GM18909 (cell line): ENCODE measurements at regions not wholly inside any gene's neighbourhood (a gene's known extent, or its start where the extent isn't known, plus 50 kb on each side); places are given as distances from the start of the nearest gene placed in this dataset.
A peak's percentile ranks its signal among the peaks of the same experiment; 100 is the strongest.
"Not testable (repeated sequence)": the region's sequence is repeated elsewhere in the genome, so short reads cannot be mapped to it uniquely, and the experiment has no call there.

Source experiments
- ATAC-seq: cut with Tn5 transposase; IDR thresholded peaks from one replicate; pipeline ENCODE4 v1.9.1; 2021; ENCODE audit warnings: mild to moderate bottlenecking; ENCODE audit not compliant: unreplicated experiment, poor library complexity

DNA sequence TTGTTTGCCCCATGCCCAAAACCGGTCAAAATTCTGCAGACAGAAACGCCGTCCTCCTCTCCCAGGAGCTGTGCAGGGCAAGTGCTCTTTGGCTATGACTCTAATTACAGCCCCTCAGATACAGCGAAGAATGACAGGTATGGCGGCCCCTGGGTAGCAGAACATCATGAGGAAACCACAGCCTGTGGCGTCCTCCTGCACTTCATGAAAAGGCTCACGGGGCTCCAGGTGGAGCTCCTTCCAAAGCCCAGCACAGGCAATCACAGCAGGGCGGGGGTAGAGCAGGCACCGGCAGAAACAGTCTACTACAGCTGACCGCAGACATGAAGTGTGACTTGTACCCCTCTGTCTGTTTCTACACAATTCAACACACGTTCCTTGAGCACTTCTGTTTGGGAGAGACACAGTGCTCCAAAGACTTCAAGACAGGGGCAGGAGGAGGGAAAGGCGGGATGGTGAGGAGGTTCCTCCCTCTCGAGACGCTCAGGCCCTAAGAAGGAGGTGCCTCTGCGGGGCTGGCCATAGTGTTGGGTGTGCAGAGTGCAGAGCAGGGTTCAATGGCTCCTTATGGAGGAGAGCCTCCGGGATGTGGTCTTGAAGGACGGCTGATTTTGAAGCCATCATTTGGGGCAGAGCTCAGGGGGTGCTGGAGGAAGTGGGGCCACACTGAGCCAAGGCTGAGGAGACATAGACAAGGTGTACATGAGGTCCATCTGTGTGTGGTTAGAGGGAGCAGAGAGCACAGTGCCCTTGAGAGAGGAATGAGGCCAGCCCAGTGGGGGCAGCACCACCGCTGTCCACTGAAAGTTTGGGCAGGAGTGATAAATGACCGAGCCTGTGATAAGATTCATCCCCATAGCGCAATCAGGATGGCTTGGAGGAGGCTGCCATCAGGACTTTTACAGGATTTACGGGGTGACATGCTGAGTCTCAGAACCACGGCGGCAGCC, 468.3 kb downstream of the EIPR1 start:
- ATAC-seq: no peak

DNA sequence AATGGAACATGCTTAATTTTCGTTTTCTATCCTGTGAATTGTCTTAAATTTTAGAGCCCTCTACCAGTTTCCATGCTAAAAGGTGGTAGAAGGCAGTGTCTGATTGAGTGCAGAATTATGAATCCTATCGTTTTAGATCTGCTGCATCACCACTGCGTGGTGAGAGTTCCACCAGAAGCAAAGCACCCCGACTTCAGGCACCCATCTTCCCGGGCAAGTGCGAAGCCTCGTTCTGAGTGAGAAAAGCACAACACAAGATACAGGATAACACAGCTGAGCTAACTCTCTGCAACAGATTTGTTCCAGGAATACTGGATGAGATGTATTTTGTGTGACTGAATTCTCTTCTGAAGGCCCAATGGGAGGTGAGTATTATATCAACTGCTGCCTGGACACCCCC, 471.5 kb downstream of the EIPR1 start:
- ATAC-seq: no peak

DNA sequence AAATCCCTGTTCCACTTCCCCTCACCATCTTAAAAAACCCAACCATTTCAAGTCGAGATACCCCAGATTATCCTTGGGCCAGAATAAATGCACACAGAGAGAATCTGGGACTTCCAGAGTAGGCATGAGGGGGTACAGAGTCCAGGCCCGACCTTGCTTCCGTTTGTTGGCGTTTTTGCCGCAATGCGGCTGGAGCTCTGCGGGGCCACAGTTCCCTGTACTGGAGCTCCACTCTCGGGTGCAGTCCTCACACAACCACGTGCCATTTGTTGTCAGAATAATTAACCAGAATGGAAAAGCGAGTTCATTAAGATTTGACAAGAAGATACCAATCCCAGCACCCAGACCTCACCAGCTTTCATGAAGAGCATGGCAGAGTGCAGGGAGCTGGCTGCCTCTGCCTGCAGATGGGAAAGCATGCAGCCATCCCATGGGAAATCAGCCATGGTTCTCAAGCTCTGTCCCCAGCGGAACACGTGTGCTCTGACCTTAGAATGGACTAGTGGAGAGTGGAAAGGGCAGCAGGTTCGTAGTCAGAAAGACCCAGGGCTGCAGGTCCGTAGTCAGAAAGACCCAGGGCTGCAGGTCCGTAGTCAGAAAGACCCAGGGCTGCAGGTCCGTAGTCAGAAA, 472.8 kb downstream of the EIPR1 start:
- no peak for ATAC-seq

DNA sequence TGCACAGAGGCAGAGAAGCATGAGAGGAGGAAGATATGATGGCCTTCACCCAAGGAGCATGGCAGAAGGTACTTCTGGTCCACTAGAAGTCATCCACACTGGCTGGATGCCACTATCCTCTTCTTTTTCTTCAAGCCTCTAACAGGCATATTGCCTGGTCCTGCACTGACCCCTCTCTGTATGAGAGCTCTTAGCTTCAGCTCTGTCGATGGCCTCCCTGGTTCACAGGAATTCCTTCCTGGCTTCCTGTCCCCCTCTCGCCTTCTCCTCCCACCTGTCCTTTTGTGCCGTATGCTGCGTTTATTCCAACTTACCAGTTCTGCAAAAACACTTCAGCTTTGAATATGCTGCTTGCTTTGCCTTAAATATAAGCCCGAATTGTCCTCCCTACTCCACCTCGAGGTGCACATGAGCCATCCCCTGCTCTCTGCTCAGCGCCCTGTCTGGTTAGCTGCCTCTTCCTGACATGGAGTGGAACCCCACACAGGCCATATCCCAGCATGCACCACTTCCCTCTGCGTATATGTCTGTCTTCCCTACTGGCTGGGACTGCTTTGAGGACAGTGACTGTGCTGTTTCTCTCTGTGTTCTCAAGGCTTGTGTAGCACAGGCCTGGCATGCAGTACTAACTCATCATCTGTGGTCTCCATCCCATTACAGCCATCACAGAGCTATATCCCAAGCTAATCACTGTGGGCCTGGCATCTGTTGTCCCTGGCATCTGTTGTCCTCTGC, 474.9 kb downstream of the EIPR1 start:
- no peak for ATAC-seq

DNA sequence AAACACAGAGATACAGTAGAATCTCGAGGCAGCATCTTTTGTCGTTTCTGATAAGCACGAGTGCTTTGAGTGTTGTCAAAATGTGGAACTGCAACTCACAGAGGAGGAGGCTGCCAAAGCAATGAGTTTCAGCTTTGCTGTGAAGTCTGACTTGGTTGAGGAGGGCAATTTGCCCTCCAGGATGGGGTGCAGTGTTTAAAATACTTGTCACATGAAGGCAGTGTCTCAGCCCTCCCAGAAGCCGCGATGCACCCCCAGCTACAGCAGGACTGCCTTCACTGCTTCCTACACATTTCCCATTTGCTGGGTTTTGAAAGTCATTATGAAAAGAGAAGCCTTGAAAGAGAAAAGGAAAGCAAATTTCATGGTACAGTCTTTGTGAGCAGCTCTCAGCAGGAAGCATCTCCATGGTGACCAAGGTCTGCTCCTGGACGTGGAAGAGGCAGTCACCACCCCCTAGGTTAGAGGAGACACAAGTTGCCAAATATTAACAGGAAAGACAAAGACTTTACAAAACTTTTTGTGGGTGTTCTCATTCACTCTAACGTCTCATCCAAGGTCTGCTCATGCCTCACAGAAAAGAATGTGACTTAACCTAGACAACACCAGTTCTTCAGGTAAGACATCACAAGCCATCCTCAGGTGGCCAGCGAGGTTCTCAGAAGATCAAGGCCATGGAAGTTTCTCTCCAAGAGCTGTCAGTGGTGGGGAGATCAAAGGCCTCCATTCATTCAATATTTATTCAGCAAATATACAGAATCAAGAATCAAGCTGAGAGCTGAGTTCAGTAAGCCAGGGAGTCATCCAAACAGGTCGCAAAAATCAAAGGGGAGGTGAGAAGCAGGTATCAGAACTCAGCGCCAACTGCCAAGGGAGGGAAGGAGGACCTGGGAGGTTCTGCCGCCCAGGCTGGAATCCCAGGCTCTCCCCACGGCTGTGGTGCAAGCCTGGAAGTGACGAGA, 476.0 kb downstream of the EIPR1 start:
- peak; percentile 90 for ATAC-seq

DNA sequence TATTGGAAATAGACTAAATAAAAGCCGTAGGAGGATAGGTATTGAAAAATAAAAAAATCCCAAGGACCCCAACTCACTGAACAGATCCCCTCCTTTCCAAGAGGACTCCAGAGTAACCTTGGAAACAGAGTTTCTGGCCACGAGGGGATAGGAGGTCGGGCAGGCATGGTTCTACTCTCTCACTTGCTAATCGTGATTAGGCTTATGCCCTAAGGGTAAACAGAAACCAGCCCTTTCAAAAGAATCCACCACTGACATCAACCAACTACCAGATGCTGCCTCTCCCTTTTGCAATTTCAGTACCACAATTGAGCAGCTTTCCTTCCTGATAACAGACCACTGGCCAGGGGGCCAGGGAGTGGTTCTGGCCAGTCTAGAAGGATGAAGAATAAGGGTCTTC, 477.8 kb downstream of the EIPR1 start:
- no peak for ATAC-seq

DNA sequence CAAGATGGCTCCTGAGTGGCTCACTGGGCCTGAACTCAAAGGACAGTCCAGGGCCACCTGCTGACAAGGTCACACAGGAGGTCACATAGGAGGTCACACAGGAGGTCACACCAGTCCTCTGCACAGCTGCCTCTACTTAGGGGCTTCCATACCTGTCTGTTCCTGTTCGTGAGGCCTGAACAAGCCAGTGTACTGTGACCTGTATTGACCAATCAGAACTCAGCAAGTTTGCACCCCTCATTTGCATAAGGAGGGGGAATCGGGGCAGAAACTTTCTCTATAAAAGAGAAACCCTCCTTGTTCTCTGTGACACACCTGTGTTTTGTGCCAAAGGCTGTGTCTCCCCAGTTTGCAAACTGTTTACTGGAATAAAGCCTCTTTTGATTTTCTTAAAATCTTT, 478.9 kb downstream of the EIPR1 start:
- ATAC-seq: no peak

DNA sequence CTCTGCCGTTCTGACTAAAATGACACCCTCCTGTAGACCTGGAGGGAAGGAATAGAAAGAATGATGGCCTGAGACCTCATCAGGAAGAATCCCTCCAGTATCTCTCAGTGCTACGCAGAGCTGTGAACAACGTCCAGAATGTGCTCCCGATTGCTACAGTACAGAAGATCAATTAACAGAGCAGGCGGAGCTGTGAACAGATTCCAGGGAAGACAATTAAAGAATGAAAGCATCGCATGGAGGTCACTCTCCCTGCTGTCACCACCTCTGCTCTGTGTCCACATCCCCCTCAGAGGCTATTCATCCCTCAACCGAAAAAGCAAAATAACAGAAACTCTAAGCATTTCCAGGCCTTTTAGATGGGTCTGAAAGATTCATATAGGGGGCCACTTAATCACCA, 481.0 kb downstream of the EIPR1 start:
- no peak for ATAC-seq

DNA sequence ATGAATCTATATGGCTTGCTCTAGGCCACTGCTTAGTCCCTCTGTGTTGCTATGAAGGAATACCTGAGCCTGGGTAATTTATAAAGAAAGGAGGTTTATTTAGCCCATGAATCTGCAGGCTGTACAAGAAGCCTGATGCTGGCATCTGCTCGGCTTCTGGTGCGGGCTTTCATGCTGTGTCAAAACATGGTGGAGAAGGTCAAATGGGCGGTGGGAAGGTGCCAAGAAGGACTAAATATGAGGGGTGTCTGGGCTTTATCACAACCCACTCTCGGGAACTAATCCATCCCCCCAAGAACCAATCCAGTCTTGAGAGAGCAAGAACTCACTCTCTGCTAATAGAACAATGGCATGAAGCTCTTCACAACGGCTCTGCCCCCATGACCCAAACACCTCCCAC, 481.6 kb downstream of the EIPR1 start:
- no peak for ATAC-seq

DNA sequence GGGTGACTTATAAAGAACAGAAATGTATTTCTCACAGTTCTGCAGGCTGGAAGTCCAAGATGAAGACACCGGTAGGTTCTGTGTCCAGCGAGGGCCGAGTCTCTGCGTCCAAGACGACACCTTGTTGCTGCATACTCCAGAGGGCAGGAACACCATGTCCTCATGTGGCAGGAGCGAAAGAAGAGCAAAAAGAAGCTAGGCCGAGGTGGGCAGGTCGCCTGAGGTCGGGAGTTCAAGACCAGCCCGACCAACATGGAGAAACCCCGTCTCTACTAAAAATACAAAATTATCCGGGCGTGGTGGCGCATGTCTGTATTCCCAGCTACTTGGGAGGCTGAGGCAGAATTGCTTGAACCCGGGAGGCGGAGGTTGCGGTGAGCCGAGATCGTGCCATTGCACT, 483.6 kb downstream of the EIPR1 start:
- not testable (repeated sequence) for ATAC-seq

DNA sequence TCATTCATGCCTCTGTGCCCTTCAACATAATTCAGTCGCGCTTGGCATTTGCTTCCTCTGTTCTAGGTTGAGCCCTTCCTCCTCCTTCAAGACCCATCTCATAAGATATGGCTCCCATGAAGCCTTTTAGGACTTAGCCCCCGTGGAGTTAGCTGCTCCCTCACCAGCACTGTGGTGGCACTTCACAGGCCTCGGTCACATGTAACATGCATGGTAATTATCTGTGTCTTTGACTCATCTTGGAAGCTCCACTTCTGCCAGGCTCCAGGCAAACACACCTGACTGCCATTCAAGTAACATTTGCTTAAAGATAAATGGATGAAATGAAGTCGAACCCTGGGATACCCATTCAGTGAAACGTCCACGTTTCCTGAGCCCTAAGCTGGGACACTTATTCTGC, 484.7 kb downstream of the EIPR1 start:
- ATAC-seq: no peak

DNA sequence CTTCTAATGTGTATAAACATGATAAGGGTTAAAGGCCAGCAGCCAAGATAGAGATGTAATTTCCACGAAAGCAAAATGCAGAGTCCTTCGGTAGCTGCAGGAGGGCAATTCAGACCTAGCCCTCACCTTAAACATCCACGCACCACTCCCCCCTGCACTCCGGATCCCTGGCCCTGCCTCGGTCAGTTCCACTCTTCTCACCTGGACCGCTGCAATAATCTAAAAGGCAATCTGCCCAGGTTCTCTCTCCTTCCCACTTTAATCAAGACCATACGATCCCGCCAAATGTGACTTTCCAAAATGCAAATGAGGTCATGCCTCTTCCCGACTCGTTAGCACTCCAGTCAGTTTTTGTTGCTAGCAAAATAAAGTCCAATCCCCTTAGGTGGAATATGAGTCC, 485.2 kb downstream of the EIPR1 start:
- no peak for ATAC-seq

DNA sequence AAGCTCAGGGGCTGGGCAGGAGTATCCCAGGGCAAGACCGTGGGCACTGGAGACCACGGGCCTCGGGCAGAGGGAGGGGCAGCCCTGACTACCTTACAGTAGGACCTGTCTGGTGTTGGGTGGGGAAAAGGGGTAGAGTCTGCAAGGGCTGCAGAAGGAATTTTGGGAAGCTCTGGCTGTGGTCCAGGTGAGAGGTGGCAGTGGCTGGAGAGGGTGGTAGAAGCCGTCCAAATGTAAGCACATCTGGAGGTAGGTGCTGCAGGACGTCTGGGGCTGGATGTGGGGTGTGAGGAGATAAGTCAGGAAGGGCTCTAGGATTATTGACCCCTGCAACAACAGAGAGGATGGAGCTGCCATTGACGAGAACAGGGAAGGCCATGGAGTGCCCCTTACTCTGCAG, 486.7 kb downstream of the EIPR1 start:
- ATAC-seq: no peak

DNA sequence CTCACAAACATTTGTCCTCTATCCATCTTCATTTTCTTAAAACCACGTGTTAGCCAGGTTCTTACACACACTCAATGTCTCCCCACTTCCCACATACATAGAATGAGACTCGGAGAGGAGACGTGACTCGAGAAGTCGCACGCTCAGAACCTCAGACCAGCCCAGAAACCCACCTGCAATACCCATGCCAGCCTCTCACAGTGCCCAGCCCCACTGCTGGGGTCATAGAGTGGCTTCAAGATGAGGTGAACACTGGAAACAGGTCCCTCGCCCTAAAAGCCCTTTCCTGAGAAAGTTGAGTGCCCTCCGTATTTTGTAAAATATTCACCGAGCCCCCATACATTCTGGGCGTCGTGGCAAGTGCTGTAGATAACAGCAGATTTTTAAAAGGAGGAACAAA, 487.4 kb downstream of the EIPR1 start:
- no peak for ATAC-seq

DNA sequence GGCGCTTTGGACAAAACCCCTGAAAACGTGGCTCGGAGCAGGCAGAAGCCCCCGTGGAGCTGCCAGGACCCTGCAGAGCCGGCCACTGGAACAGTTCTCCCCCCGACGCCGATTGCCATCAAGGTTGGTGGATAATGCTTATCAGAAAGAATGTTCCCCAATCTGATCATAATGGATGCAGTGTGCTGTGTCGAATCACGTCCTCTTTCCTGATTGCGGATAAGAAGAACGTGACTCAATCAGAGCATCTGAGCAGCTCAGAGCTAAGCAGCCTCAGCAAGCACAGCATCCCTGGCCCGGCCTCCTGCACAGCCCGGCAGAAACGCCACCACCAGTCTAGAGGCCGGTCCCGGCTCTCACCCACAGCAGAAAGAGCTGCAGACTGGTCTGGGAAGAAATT, 488.0 kb downstream of the EIPR1 start:
- ATAC-seq: no peak

DNA sequence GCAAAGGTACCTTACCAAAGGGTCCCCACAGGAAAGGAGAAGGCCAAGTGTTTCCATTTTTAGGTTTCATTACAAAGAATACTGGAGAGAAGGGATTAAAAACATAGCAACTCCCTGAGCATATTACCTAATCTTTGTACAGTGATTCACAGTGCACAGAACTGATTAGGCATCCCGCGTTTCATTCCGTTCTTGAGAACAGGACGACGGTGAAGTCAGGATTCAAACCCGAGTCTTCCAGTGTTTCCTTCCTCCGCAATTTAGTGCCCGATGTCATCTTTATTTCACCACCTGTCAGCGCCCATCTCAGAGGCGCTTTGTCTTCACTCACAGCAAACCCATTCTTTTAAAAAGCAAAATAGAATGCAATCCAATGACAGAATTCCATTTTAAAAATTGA, 488.5 kb downstream of the EIPR1 start:
- no peak for ATAC-seq

DNA sequence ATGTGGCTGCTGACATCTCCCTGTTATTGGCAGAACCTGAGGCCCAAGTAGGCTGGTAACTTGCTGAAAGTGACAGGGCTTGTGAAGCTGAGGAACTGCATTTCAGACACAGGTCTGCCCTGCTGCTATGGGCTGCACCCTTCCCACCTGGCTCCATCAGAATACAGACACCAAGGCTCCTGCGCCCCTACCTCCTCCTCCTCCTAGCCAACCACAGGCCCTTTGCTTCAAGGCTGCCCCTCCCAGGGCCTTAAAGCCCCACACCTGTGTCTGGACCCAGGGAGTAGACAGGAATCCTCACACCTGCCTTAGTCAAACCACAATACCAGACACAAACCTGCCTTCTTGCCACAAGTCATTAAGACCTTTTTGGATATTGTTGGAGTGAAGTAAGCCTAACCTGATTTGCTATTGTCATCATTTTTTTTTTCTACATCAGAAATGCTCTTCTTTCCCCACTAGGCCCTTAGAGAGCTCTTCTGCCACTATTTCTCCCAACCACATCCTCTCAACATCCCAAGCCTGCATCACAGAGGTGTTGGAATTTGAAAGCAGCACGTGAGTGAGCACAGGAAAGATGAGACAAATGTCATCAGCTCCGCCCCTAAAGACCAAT, 489.7 kb downstream of the EIPR1 start:
- no peak for ATAC-seq

DNA sequence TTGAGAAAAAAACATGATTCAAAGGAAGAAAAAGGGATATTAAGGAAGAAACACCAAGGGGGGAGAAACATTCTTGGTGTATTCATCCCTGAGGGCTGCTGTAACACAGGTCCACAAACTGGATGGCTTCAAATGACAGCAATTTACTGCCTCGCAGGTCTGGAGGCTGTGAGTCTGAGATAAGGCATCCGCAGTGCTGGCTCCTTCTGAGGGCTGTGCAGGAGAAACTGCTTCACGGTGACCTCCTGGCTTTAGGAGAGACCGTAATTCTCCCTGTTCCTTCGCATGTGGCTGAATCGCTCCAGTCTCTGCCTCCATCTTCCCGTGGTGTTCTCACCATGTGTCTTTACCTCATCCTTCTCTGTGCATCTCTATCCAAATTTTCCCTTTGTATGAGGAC, 490.7 kb downstream of the EIPR1 start:
- ATAC-seq: no peak

DNA sequence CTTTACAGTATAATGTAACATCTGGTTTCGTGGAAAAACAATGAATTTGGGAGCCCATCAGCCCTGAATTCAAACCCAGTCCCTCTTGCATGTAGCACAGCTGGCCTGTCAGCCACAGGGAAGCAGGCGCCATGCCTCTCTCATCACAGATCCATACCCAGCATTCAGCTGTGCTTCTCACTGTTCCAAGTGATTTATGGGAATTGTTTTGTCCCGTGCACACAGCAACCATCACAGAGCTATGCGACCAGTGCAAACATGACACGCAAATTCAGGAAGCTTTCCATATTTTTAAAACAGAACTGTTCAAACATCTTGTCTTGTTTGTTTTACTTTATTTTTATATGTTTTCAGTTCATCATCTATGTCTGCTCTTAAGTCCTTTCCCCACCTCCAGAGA, 496.1 kb downstream of the EIPR1 start:
- ATAC-seq: no peak

DNA sequence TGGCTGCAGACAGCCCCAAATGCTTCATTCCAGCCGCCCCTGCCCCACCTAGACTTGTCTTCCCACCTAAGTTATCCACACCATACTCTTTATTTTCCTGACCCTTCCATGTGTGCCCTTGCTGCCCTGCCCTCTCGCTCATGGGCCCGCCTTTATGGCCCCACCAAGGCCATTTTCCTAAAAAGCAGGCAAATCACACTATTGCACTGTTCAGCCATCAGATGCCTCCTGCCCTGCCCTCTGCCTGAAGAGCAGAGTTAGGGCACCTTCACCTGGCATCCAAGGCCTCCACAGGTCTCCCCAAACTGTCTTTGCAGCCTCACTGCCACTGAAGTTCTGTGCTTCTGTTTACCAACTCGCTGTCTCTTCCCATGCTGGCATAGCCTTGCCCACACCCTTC, 496.7 kb downstream of the EIPR1 start:
- no peak for ATAC-seq
